ENCODE measurements at regions not wholly inside any gene's neighbourhood (a gene's known extent, or its start where the extent isn't known, plus 50 kb on each side); places are given as distances from the start of the nearest gene placed in this dataset.

DNA sequence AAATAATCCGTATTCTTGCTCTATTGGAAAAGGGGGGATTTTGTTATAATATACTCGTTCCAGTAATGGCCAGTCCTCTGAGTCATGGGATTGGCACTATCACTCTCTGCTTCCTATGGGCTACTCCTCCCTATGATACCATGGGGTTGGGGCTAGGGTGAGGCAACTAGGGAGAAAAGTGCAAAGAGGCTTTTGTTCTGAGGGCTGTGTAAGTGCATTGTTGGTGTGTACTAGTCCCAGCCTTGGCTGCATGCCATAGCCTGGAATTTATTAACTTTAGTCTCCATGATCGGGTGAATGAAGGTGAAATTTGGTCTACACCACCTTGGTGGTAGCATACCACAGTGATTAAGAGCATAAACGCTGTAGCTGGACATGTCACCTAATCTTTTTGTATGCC lies 247.6 kb downstream of the RPAP3 start:
- ATAC-seq (peak; percentile 37; the same call in 1 of the 2 replicates), DNase-seq (peak; percentile 48)
- ChIA-PET CTCF (no interaction called here), POLR2A (ENCODE audit: unreplicated experiment) (no interaction called here)
- H3K36me3 ChIP-seq (ENCODE audit: low read depth, low read length), result no peaks in the 10 kb centered on the region
- no peak overlapping the region for H3K27ac ChIP-seq (ENCODE audit: low read length)
- no peaks in the 10 kb centered on the region for H3F3A ChIP-seq (ENCODE audit: low read length, unreplicated experiment)
- H3K4me1 ChIP-seq (ENCODE audit: insufficient read depth, low read length), result no peaks in the 10 kb centered on the region
- H3K9ac ChIP-seq (ENCODE audit: low read length), result no peak overlapping the region
- no TSS peak for BruUV-seq (replicated peaks)
- H3K4me3 ChIP-seq (ENCODE audit: low read length), result no peak overlapping the region
- H2AFZ ChIP-seq (ENCODE audit: low read length), result no peak overlapping the region
- no peaks in the 10 kb centered on the region for H4K20me1 ChIP-seq (ENCODE audit: low read length)
- no peaks in the 10 kb centered on the region for H3K9me2 ChIP-seq (replicated peaks; ENCODE audit: low read length)
- intact Hi-C loops (cut with micrococcal nuclease), result no loop called here
- TF ChIP-seq EZH2 (IDR thresholded peaks at IDR 0.05; ENCODE audit: low read length, unreplicated experiment), result no peak
- no peak for TF ChIP-seq EZH2phosphoT487 (IDR thresholded peaks at IDR 0.05; ENCODE audit: borderline replicate concordance, low read length)
- TF ChIP-seq CTCF (conservative IDR thresholded peaks at IDR 0.05; ENCODE audit: low read depth, low read length), result no peak
- H3K4me2 ChIP-seq (ENCODE audit: low read length), result no peak overlapping the region
- H3K27me3 ChIP-seq (ENCODE audit: low read length), result peaks cover 6% of the 10 kb centered on the region
- no peaks in the 10 kb centered on the region for H3K79me2 ChIP-seq (ENCODE audit: low read length)
- no peaks in the 10 kb centered on the region for H3K9me3 ChIP-seq (ENCODE audit: low read length)

GRCh38 chr12:47449797-47450196 lies 256.0 kb downstream of the RPAP3 start:
- no peak for TF ChIP-seq CTCF (conservative IDR thresholded peaks at IDR 0.05; ENCODE audit: low read depth, low read length)
- TF ChIP-seq EZH2phosphoT487 (IDR thresholded peaks at IDR 0.05; ENCODE audit: borderline replicate concordance, low read length), result no peak
- TF ChIP-seq EZH2 (IDR thresholded peaks at IDR 0.05; ENCODE audit: low read length, unreplicated experiment), result no peak
- no peak overlapping the region for H3K9ac ChIP-seq (ENCODE audit: low read length)
- H3K9me3 ChIP-seq (ENCODE audit: low read length), result no peaks in the 10 kb centered on the region
- H3K4me2 ChIP-seq (ENCODE audit: low read length), result no peak overlapping the region
- no peaks in the 10 kb centered on the region for H3K9me2 ChIP-seq (replicated peaks; ENCODE audit: low read length)
- BruUV-seq (replicated peaks), result no TSS peak
- POLR2A ChIA-PET (ENCODE audit: unreplicated experiment), result no interaction called here
- no peaks in the 10 kb centered on the region for H3K4me1 ChIP-seq (ENCODE audit: insufficient read depth, low read length)
- intact Hi-C loops (cut with micrococcal nuclease), result no loop called here
- H3K27ac ChIP-seq (ENCODE audit: low read length), result no peak overlapping the region
- H3K36me3 ChIP-seq (ENCODE audit: low read depth, low read length), result no peaks in the 10 kb centered on the region
- ATAC-seq, result no peak
- no peak overlapping the region for H2AFZ ChIP-seq (ENCODE audit: low read length)
- no peak for DNase-seq
- no peaks in the 10 kb centered on the region for H4K20me1 ChIP-seq (ENCODE audit: low read length)
- H3K79me2 ChIP-seq (ENCODE audit: low read length), result no peaks in the 10 kb centered on the region
- CTCF ChIA-PET, result no interaction called here
- peaks cover 23% of the 10 kb centered on the region for H3K27me3 ChIP-seq (ENCODE audit: low read length)
- H3F3A ChIP-seq (ENCODE audit: low read length, unreplicated experiment), result no peaks in the 10 kb centered on the region
- H3K4me3 ChIP-seq (ENCODE audit: low read length), result no peak overlapping the region

DNA sequence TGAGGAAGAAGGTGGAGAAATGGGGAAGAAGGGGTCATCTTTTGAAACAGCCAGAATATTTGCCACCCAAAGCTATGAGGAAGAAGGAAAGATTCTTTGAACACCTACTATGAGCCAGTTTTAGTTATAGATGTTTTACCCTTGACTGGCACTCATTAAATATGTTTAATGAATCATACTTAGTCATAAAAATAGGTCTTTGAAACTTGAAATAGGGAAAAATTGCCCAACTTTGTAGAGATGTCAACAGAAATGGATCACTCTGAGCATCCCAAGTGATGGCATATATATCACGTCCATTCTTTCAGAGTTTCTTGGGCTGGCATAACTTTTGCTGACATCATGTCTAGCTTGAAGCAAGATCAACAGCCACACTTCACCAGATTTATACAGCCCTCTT lies 263.5 kb downstream of the RPAP3 start:
- intact Hi-C loops (cut with micrococcal nuclease), result no loop called here
- Histone ChIP-seq H4K20me1 (ENCODE audit: low read length) (no peaks in the 10 kb centered on the region), H3K27me3 (ENCODE audit: low read length) (no peaks in the 10 kb centered on the region), H3K79me2 (ENCODE audit: low read length) (no peaks in the 10 kb centered on the region), H3K27ac (ENCODE audit: low read length) (no peak overlapping the region), H3K4me2 (ENCODE audit: low read length) (no peak overlapping the region), H3F3A (ENCODE audit: low read length, unreplicated experiment) (no peaks in the 10 kb centered on the region), H3K4me3 (ENCODE audit: low read length) (no peak overlapping the region), H2AFZ (ENCODE audit: low read length) (no peak overlapping the region), H3K36me3 (ENCODE audit: low read depth, low read length) (no peaks in the 10 kb centered on the region), H3K9me3 (ENCODE audit: low read length) (peaks cover 5% of the 10 kb centered on the region; the same call in 1 of the 2 replicates), H3K9ac (ENCODE audit: low read length) (no peak overlapping the region), H3K4me1 (ENCODE audit: insufficient read depth, low read length) (0 out of 2 replicates have a peak, but pooled peaks cover 4% of the 10 kb centered on the region), H3K9me2 (replicated peaks; ENCODE audit: low read length) (no peaks in the 10 kb centered on the region)
- ATAC-seq, result peak; percentile 35
- CTCF ChIA-PET, result no interaction called here
- POLR2A ChIA-PET (ENCODE audit: unreplicated experiment), result no interaction called here
- DNase-seq, result peak; percentile 57
- BruUV-seq (replicated peaks), result no TSS peak
- TF ChIP-seq EZH2 (IDR thresholded peaks at IDR 0.05; ENCODE audit: low read length, unreplicated experiment) (no peak), EZH2phosphoT487 (IDR thresholded peaks at IDR 0.05; ENCODE audit: borderline replicate concordance, low read length) (no peak), CTCF (conservative IDR thresholded peaks at IDR 0.05; ENCODE audit: low read depth, low read length) (no peak)

All from PC-3 (cell line).